LNCaP clone FGC (cell line): ENCODE measurements at regions not wholly inside any gene's neighbourhood (a gene's known extent, or its start where the extent isn't known, plus 50 kb on each side); places are given as distances from the start of the nearest gene placed in this dataset.

Experiments used
- DNase-seq: peaks from one replicate; pipeline ENCODE4 v3.0.0-alpha.2; 2011; ENCODE audit warnings: low read depth
- H3K4me3 ChIP-seq: 2 replicates; pipeline ENCODE4 v1.5.1; 2011; ENCODE audit warnings: mild to moderate bottlenecking, low read depth, low read length, control low read depth
- CTCF ChIP-seq: IDR thresholded peaks from 2 replicates; pipeline ENCODE4 v1.5.1; 2012; ENCODE audit warnings: mild to moderate bottlenecking; ENCODE audit not compliant: control insufficient read depth, insufficient read depth; ENCODE audit errors: extremely low read depth

GRCh38 chr12:3991798-3992580, 118.8 kb upstream of the PARP11 start:
- TF ChIP-seq CTCF = no peak
- no peak for DNase-seq
- no peak overlapping the region for H3K4me3 ChIP-seq

- no peak overlapping the region for H3K4me3 ChIP-seq
- no peak for DNase-seq
- TF ChIP-seq CTCF = no peak
Measured at GRCh38 chr12:3990501-3991280, 117.5 kb upstream of the PARP11 start.

DNA sequence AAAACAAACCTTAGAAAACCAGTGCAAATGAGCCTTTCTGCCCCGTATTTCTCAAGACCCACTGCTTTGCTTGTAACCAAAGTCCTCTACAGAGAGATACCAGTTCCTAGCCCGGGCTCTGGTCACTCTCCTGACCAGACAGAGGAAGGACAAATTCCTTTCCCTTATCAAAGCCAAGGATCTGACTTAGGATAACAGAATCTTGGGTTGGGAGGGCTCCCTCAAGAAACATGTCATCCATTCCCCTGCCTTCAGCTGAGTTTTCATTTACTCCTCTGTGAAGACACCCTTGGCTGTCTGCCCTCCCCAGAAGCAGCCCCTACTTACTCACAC, 116.0 kb upstream of the PARP11 start:
- no peak overlapping the region for H3K4me3 ChIP-seq
- DNase-seq = no peak
- TF ChIP-seq CTCF = no peak

GRCh38 chr12:3988519-3989217, 115.5 kb upstream of the PARP11 start:
- H3K4me3 ChIP-seq = no peak overlapping the region
- DNase-seq = no peak

GRCh38 chr12:3987571-3987970, 114.4 kb upstream of the PARP11 start:
- H3K4me3 ChIP-seq = no peak overlapping the region
- no peak for TF ChIP-seq CTCF
- DNase-seq = no peak

More at GRCh38 chr12:3988519-3989217, 115.5 kb upstream of the PARP11 start:
- no peak for TF ChIP-seq CTCF

GRCh38 chr12:3980504-3981272, 107.5 kb upstream of the PARP11 start:
- DNase-seq = no peak
- H3K4me3 ChIP-seq = no peak overlapping the region
- no peak for TF ChIP-seq CTCF
